Astrocyte (in vitro differentiated cells and primary cell): ENCODE measurements at regions not wholly inside any gene's neighbourhood (a gene's known extent, or its start where the extent isn't known, plus 50 kb on each side); places are given as distances from the start of the nearest gene placed in this dataset.

ENCODE experiments used
- DNase-seq: peaks from one replicate; pipeline ENCODE4 v3.0.0-alpha.2; 2010; ENCODE audit warnings: low read depth
- FAIRE-seq: peaks from 2 replicates; lab custom pipeline; 2011; peaks lifted over from hg19 to GRCh38; lab: Jason Lieb, UNC
- H2AFZ ChIP-seq: 2 replicates; pipeline ENCODE4 v1.6.0; 2012; ENCODE audit warnings: low read depth, low read length, inconsistent platforms
- H3K27ac ChIP-seq: 2 replicates; pipeline ENCODE4 v1.5.1; 2011; ENCODE audit warnings: low read depth, low read length, inconsistent platforms
- H3K27me3 ChIP-seq: 2 replicates; pipeline ENCODE4 v1.6.0; 2011; ENCODE audit warnings: low read length, inconsistent platforms; ENCODE audit not compliant: insufficient read depth
- H3K36me3 ChIP-seq: 2 replicates; pipeline ENCODE4 v1.5.1; 2011; ENCODE audit warnings: low read length, inconsistent platforms; ENCODE audit not compliant: insufficient read depth
- H3K4me1 ChIP-seq: 2 replicates; pipeline ENCODE4 v1.5.1; 2011; ENCODE audit warnings: low read length, inconsistent platforms; ENCODE audit not compliant: insufficient read depth
- H3K4me2 ChIP-seq: 2 replicates; pipeline ENCODE4 v1.6.0; 2012; ENCODE audit warnings: low read length, inconsistent platforms
- H3K4me3 ChIP-seq: 2 replicates; pipeline ENCODE4 v1.5.1; 2011; ENCODE audit warnings: low read depth, mild to moderate bottlenecking, low read length, inconsistent platforms; ENCODE audit not compliant: insufficient read depth
- H3K79me2 ChIP-seq: 2 replicates; pipeline ENCODE4 v1.6.0; 2012; ENCODE audit warnings: mild to moderate bottlenecking, low read length, inconsistent platforms; ENCODE audit not compliant: insufficient read depth
- H3K9ac ChIP-seq: 2 replicates; pipeline ENCODE4 v1.6.0; 2012; ENCODE audit warnings: mild to moderate bottlenecking, low read length, inconsistent platforms
- H3K9me3 ChIP-seq: 2 replicates; pipeline ENCODE4 v1.5.1; 2012; ENCODE audit warnings: low read depth, mild to moderate bottlenecking, low read length, inconsistent platforms; ENCODE audit not compliant: insufficient read depth
- H4K20me1 ChIP-seq: 2 replicates; pipeline ENCODE4 v1.6.0; 2012; ENCODE audit warnings: low read length, inconsistent platforms; ENCODE audit not compliant: insufficient read depth
- H3K27ac Mint-ChIP-seq: one replicate; pipeline ENCODE4 v1.8.0; 2021; ENCODE audit warnings: mild to moderate bottlenecking, mixed read lengths; ENCODE audit not compliant: unreplicated experiment
- H3K27me3 Mint-ChIP-seq: one replicate; pipeline ENCODE4 v1.8.0; 2021; ENCODE audit warnings: low read depth, mixed read lengths; ENCODE audit not compliant: unreplicated experiment
- H3K36me3 Mint-ChIP-seq: one replicate; pipeline ENCODE4 v1.8.0; 2021; ENCODE audit warnings: low read depth, mixed read lengths; ENCODE audit not compliant: unreplicated experiment
- H3K4me1 Mint-ChIP-seq: one replicate; pipeline ENCODE4 v1.8.0; 2021; ENCODE audit warnings: low read depth, mixed read lengths; ENCODE audit not compliant: unreplicated experiment
- H3K4me3 Mint-ChIP-seq: one replicate; pipeline ENCODE4 v1.8.0; 2021; ENCODE audit warnings: mild to moderate bottlenecking, moderate library complexity, mixed read lengths; ENCODE audit not compliant: unreplicated experiment
- H3K9me3 Mint-ChIP-seq: one replicate; pipeline ENCODE4 v1.8.0; 2021; ENCODE audit warnings: mild to moderate bottlenecking, mixed read lengths; ENCODE audit not compliant: unreplicated experiment
- CTCF ChIP-seq: IDR thresholded peaks from 2 replicates; pipeline ENCODE4 v1.5.1; 2011; ENCODE audit warnings: low read depth, mild to moderate bottlenecking, inconsistent platforms, low read length, moderate library complexity; ENCODE audit not compliant: insufficient read depth
- EZH2 ChIP-seq: IDR thresholded peaks from 2 replicates; pipeline ENCODE4 v1.6.1; 2012; ENCODE audit warnings: mild to moderate bottlenecking, low read length, inconsistent platforms; ENCODE audit not compliant: insufficient read depth

DNA sequence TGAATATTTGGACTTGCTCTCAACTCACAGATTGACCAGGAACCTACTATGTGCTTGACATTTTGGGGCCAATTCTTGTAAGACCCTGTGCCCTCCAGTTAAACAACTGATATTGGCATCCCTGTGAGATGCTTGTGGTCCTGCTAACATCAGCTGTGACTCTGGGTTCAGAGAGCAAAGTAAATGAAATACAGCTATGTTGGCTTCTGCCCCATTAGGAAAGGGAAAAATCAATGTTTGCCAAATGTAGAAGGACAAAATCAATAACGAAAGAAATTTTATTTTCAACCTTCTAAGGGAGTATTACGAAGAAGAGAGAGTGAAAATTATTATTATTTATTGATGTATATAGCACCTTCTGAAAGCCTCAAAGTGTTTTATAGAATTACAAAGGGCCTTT, 266.9 kb upstream of the ARID1B start:
- TF ChIP-seq CTCF (no peak), EZH2 (no peak)
- Mint-ChIP-seq H3K4me3 (no peak overlapping the region), H3K27ac (no peak overlapping the region), H3K36me3 (no peaks in the 10 kb centered on the region), H3K9me3 (peaks cover 3% of the 10 kb centered on the region), H3K4me1 (peaks cover 5% of the 10 kb centered on the region), H3K27me3 (peaks cover 3% of the 10 kb centered on the region)
- FAIRE-seq (no peak), DNase-seq (no peak)
- Histone ChIP-seq H3K9me3 (no peaks in the 10 kb centered on the region), H3K4me1 (no peaks in the 10 kb centered on the region), H3K9ac (no peak overlapping the region), H3K4me3 (no peak overlapping the region), H3K36me3 (no peaks in the 10 kb centered on the region), H3K27ac (no peak overlapping the region), H3K4me2 (no peak overlapping the region), H4K20me1 (no peaks in the 10 kb centered on the region), H3K79me2 (no peaks in the 10 kb centered on the region), H2AFZ (no peak overlapping the region), H3K27me3 (no peaks in the 10 kb centered on the region)

GRCh38 chr6:156509496-156509895, 267.7 kb upstream of the ARID1B start:
- no peaks in the 10 kb centered on the region for H4K20me1 ChIP-seq
- no peaks in the 10 kb centered on the region for H3K4me1 ChIP-seq
- Mint-ChIP-seq H3K27ac (no peak overlapping the region), H3K4me1 (peaks cover 5% of the 10 kb centered on the region), H3K27me3 (peaks cover 3% of the 10 kb centered on the region), H3K9me3 (peaks cover 3% of the 10 kb centered on the region), H3K36me3 (no peaks in the 10 kb centered on the region), H3K4me3 (no peak overlapping the region)
- no peak overlapping the region for H3K27ac ChIP-seq
- no peaks in the 10 kb centered on the region for H3K79me2 ChIP-seq
- DNase-seq (no peak), FAIRE-seq (no peak)
- H2AFZ ChIP-seq: no peak overlapping the region
- H3K36me3 ChIP-seq: no peaks in the 10 kb centered on the region
- H3K9ac ChIP-seq: no peak overlapping the region
- no peak overlapping the region for H3K4me2 ChIP-seq
- TF ChIP-seq EZH2: no peak
- TF ChIP-seq CTCF: no peak
- no peaks in the 10 kb centered on the region for H3K9me3 ChIP-seq
- H3K27me3 ChIP-seq: no peaks in the 10 kb centered on the region
- no peak overlapping the region for H3K4me3 ChIP-seq

GRCh38 chr6:156508923-156509322, 268.3 kb upstream of the ARID1B start:
- Histone ChIP-seq H3K4me3 (no peak overlapping the region), H2AFZ (no peak overlapping the region), H3K36me3 (no peaks in the 10 kb centered on the region), H3K79me2 (no peaks in the 10 kb centered on the region), H3K9ac (no peak overlapping the region), H4K20me1 (no peaks in the 10 kb centered on the region), H3K27ac (no peak overlapping the region), H3K27me3 (no peaks in the 10 kb centered on the region), H3K4me1 (no peaks in the 10 kb centered on the region), H3K4me2 (no peak overlapping the region), H3K9me3 (no peaks in the 10 kb centered on the region)
- TF ChIP-seq EZH2 (no peak), CTCF (no peak)
- Mint-ChIP-seq H3K27me3 (peaks cover 7% of the 10 kb centered on the region), H3K36me3 (no peaks in the 10 kb centered on the region), H3K27ac (no peak overlapping the region), H3K9me3 (peaks cover 3% of the 10 kb centered on the region), H3K4me1 (peaks cover 5% of the 10 kb centered on the region), H3K4me3 (no peak overlapping the region)
- DNase-seq (no peak), FAIRE-seq (no peak)
